NCI-H748 treated with DMSO at 0.1 percent for 48 hours (cell line): ENCODE measurements at regions not wholly inside any gene's neighbourhood (a gene's known extent, or its start where the extent isn't known, plus 50 kb on each side); places are given as distances from the start of the nearest gene placed in this dataset.
"Not testable (repeated sequence)": the region's sequence is repeated elsewhere in the genome, so short reads cannot be mapped to it uniquely, and the experiment has no call there.

Source experiments
- DNase-seq: peaks from one replicate; lab custom pipeline; 2025; lab: John Stamatoyannopoulos, UW

DNA sequence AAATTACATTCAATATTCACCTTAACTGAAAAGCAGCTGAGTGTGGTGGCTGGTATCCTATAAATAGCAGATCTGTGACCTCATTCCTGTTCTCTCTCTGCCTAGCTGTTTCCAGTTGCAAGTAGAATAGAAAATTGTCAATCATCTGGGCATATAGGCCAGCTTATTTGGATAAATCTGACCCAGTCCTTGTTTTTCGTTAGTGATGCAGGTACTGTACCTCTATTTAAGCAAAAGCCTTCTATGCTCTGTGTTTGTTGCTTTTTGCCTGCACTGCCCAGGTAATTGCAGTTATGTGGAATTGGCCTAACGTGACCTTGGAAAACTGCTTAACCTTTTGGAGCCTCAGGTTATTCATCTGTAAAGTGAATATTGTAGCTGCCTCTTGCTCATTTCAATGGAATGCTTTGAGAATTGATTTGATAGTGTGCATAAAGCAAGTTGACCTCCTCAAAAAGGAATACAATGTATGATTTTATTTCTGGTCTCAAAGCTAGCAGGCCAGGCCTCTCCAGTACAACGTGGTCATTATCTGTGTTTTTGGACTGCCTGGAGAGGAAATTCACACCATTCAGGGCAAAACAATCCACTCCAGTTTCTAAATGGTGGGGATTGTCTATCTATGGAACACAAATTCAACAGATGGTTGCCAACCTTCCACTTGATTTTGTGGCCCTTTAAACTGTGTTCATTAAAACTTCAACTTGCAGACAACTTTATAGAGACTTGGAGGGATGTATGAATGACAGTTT, 508.7 kb upstream of the CITED2 start:
- no peak for DNase-seq

DNA sequence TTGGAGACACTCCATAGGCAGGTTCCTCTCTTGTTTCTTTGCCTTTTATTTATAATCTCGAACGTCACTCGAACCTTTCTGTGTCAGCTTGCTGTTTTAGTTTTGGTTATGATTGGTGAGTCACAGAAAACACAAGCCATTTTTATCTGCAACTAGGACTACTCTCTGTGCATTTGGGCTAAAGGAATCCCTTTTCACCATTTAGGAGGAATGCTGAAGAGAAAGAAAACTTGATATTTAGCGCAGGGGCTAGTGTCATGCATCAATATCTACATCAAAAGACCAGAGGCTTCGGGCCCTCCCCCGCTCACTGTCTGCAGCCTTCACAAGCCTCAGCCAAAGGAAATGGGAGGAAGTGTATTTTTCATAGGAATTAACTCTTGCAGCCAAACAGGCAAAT, 507.8 kb upstream of the CITED2 start:
- DNase-seq: no peak

DNA sequence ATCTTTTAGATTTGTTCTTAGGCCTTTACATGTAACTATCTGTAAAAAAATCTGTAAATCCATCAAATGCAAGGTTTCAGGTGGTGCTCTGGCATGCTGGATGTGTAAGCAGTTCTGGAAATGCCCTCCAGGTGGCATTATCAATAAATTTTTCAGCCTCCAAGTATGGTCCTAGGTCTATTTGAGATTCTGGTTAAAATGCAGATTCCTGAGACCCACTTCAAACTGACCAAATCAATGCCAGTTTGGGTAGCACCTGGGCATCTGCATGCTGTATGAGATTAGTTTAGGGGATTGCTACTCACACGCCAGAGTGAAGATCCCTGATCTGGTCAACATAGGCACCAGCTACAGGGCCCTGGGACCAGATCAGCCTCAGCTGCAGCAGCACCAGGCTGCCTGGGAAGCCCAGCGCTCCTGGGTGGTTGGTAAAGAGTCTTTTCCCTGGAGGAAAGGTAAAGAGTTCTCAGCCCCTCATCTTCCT, 507.3 kb upstream of the CITED2 start:
- DNase-seq: peak; percentile 41

GRCh38 chr6:139881236-139881635, 506.8 kb upstream of the CITED2 start:
- DNase-seq: peak; percentile 79

GRCh38 chr6:139879823-139880356, 505.4 kb upstream of the CITED2 start:
- no peak for DNase-seq

DNA sequence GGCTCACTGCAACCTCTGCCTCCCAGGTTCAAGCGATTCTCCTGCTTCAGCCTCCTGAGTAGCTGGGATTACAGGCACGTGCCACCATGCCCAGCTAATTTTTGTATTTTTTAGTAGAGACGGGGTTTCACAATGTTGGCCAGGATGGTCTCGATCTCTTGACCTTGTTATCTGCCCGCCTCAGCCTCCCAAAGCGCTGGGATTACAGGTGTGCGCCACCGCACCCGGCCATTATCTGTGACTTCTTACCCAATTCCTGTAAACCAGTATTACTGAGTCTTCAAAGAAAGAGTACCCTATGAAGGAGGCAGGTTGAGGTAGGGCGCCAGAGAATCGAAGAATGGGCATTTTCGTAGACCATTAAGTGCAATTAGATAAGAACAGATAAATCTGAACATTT, 504.8 kb upstream of the CITED2 start:
- not testable (repeated sequence) for DNase-seq

DNA sequence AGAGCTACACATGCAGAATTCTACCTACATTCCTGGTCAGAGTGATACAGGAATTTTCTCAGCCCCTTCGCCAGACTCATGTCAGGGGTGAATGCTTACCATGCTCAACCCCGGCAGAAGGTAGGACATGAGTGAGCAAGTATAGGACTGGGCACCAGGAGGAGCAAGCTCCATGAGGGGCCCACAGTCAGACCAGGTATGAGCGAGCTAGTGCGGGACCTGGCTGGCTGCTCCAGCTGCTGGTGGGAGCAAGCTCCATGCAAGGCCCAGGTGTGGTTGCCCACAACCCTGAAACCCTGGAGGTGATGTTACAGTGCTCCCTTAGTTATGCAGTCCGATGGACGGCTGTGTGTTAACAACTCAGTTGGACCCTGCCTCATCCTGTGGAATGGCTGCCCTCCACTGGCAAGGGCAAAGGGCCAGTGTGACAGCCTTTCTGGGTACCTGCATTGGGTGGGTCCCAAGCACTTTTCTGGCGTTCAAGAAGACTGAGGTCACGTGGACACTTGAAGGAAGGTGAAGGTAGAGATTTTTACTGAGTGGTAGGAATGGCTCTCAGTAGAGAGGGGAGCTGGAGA, 503.5 kb upstream of the CITED2 start:
- no peak for DNase-seq

DNA sequence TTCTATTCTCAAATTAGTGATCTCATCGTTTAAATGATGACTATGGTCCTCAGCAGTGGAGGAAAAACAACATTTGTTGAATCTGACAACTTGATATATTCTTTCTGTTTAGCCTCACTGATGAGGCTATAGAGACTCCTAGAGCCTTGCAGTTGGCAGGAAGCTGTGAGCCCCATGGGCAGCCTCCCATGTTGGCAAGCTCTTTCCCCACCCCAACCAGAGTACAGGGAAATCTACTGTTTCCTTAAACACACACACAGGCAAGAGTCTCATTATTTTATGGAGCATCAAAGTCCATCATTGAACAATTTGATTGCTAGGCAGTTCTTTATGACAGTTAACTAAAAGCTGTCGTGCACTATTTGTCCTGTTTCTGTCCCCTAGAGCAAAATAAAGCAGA, 498.2 kb upstream of the CITED2 start:
- no peak for DNase-seq

DNA sequence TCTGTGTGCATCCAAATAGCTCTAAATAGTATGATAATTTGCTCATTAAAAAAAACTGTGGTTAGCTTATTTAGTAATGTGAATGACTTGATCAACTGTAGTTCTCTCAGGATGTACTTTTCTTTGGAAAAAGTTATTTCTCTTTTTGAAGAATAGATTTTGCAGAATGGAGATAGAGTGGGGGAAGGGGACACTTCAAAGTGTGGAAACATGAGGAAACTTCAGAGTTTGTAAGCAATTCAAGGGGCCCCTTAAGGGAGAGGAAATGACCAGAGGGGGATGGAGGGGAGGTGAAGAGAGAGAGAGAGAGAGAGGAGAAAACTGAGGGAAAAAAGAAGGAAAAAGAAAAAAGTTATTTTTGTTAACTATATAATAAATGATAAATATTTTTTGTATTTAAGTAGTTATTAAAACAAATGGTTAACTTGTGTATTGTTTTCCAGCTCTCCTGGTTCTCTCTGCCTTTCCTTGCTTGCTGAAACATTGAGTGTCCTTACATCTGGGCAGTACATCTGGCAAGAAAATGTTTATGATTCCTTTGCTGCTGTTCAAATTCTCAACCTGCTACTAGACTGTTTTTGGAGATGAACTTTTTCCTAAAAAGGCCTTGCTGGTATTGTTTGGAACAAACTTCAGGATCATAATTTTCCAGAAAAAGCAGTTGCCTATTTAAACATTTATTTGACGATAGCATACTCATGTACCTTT, 497.5 kb upstream of the CITED2 start:
- no peak for DNase-seq

- DNase-seq: no peak
Measured at GRCh38 chr6:139871165-139871710, 496.8 kb upstream of the CITED2 start.

- DNase-seq: no peak
Measured at GRCh38 chr6:139868576-139868975, 494.1 kb upstream of the CITED2 start.

GRCh38 chr6:139863964-139864363, 489.5 kb upstream of the CITED2 start:
- DNase-seq: no peak

- no peak for DNase-seq
Measured at GRCh38 chr6:139863346-139863745, 488.9 kb upstream of the CITED2 start.

DNA sequence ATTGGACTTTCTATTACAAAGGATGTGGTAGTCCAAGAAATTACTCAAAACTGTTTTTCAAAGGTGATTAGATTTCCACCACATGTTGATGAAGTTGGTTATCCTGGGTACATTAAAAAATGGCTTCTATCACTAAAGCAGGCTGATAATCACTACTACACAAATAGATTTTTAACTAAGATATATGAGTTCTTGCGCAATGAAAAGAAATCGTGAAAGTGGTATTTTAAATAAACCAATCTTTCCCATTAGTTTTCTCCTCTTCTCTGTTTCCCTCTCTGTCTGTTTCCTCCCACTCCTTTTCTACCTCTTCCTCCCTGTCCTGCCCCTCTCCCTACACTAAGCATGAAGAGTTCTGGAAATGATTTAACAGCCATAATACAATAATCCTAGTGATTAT, 487.9 kb upstream of the CITED2 start:
- DNase-seq: no peak

DNA sequence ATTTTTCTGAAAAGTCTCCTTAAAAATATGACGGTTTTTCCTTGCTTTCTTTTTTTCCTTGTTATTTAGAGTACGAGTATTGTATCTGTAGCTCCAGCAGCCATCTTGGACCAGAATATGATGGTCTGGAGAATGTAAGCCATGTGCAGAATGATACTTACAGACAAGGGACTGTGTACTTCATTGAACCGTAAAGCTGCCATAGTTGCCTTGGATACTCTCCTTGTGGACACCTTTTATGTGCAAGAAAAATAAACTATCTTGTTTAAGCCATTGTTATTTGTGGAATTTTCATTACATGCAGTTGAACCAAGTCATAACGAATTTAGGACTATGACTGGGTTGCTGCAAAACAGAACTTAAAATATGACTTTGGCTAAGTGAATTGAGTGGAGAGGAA, 485.8 kb upstream of the CITED2 start:
- no peak for DNase-seq

GRCh38 chr6:139858429-139858828, 484.0 kb upstream of the CITED2 start:
- peak; percentile 12 for DNase-seq

- no peak for DNase-seq
Measured at GRCh38 chr6:139857143-139857542, 482.7 kb upstream of the CITED2 start.

DNA sequence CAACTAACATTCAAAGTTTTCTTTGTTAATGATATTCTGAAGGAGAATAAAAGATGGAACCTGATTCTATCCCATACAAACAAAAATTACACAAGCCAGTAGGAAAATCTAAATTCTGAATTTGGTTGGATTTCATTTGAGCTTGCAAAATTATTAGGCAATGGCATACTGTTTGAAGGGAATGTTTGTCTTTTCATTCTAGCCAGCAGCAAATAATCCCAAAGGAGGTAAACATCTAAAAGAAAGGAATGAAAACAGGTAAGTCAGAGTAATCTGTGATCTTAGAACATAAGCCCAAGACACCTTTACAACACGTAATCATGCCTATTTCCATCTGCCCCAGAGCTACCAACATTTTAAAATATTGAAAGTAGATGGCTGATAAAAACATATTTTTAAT, 482.1 kb upstream of the CITED2 start:
- DNase-seq: no peak

DNA sequence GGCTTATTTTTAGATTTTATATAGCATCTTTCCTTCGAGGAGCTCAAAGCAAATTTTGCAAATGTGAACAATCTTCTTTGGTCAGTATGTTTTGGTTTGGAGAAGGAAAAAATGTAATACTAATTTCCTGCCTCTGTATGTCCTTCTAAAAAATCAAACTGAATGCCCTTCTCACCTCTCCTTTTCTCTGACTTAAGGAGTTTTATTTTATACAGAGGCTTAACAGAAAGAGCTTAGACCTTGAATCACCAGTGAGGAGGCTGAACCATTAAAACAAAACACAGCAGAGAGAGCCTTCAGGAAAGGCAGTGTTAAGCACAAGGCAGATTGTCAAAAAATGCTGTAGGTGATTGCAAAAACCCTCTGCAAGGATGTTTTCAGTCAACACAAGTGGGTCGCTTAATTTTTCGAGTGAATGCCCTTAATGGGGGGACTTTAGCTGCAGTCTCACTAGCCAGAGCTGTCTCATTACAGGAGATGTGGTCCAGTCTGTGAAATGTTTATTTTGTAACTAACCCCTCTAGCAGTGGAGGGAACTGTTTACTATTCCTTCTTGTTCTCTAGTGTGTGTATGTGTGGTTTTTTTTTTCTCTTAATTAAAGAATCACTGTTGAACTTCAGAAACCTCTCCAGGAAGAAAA, 481.3 kb upstream of the CITED2 start:
- peak; percentile 63 for DNase-seq

DNA sequence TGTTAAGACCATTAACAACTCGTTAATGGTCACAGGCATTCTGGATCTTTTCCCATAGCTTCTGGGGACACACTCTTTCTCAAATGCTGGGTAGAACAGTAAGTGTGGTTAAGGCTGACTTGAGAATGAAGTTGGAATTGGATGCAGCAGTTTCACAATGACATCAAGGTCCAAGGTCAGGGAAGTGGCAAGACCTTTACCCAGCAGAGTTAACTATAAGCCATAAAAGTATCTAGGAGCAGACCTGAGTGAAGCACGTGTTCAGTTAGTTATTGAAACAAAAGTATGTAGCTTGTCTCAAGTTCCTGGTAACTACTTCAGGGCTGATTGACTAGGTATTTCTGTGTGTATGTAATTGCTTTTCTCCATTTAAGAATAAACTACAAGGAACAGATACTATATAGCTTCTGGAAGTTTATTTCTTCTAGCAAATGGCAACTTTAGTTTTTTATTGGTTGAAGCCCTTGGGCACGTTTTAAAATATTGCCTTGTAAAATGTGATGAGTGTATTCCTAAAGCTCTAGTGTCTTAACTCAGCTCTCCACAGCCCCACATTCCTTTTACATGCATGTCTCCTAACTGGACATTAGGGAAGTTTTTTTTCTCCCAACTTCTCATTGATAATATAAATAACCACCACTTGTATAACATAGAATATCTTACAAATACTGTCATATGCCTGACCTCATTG, 479.0 kb upstream of the CITED2 start:
- DNase-seq: no peak

GRCh38 chr6:139852488-139853140, 478.2 kb upstream of the CITED2 start:
- no peak for DNase-seq
